HG02870 (cell line): ENCODE measurements at regions not wholly inside any gene's neighbourhood (a gene's known extent, or its start where the extent isn't known, plus 50 kb on each side); places are given as distances from the start of the nearest gene placed in this dataset.

ENCODE experiments used
- ATAC-seq: cut with Tn5 transposase; IDR thresholded peaks from one replicate; pipeline ENCODE4 v1.9.1; 2021; ENCODE audit warnings: mild to moderate bottlenecking, moderate library complexity; ENCODE audit not compliant: unreplicated experiment

DNA sequence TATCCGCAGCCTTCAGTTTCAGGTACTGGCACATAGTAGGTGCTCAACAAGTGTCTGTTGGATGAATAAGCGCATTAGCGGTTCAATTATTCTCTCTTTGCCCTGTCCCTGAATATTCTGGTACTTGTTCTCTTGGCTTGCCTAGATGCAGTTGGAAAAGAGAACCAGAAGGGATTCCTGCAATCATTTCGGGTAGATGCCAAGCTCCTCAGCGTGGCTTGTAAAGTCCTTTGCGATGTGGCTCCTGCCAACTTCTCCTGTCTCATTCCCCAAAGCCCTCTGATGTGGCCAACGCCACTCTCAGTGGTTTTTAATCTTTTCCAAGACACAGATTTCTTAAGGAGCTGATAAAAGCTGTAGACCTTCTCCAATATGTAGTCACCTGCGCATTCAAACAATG is 230.3 kb downstream of the SUDS3 start:
- ATAC-seq: no peak

DNA sequence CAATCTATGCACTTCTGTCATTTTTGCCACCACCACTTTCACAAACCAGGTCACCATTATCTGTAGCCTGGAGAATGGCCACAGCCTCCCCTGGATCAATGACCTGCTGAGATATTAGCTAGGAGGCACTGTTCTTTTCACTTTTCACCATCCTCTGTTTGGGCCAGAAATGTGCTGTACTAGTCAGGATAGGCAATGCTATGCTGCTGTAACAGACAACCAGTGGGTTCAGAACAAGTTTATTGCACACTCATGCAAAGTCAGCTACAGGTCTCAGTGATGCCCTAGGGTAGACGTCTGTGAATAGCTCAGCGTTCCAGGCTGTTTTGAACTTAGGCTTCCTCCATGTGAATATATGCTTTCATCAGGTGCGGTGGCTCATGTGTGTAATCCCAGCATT is 231.5 kb downstream of the SUDS3 start:
- no peak for ATAC-seq

DNA sequence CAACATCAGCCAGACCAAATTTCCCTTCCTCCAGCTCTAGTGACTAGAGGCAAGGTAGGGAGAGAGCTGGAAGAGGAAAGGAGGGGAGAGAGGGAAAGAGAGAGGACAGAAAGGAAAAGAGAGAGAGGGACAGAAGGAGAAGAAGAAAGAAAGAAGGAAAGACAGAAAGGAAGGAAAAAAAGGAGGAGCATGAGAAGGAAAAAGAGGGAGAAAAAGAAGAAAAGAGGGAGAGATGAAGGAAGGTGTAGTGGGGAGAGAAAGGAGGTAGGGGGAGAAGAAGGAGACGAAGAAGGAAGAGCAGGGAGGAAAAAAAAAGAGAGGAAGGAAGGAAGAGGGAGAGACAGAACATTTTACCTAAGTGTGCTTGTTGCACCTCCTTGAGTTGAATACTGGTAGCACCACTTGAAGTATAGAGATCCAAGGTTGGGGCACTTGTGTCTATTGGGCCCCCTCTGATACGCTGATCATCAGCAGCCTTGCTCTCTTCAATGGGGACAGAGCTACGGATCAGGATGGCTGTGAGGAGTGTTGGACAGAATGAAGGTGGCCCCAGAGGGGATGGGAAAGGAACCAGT is 232.5 kb downstream of the SUDS3 start:
- ATAC-seq: no peak

GRCh38 chr12:118611295-118611694 is 234.9 kb downstream of the SUDS3 start:
- no peak for ATAC-seq

DNA sequence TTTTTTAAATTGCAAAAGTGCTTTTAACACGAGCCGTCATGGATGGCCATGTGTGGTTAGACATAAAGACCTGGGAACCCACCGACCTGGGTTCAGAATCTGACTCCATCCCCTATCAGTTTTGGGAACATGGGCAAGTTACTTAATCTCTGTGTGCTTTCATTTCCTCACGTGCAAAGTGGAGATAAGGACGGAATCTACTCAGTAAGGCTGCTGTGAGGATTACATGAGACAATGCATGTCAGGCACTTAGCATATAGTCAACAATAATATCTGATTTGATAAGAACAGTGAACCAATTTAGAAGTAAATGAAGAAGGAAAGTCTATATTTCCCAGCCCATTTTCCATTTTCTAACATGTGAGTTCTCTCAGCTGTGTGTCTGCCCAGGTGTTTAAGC is 235.4 kb downstream of the SUDS3 start:
- ATAC-seq: no peak

GRCh38 chr12:118617611-118618450 is 241.5 kb downstream of the SUDS3 start:
- no peak for ATAC-seq

GRCh38 chr12:118618695-118619094 is 242.3 kb downstream of the SUDS3 start:
- ATAC-seq: no peak

- ATAC-seq: no peak
Observed at GRCh38 chr12:118625050-118625675, 248.8 kb downstream of the SUDS3 start.

DNA sequence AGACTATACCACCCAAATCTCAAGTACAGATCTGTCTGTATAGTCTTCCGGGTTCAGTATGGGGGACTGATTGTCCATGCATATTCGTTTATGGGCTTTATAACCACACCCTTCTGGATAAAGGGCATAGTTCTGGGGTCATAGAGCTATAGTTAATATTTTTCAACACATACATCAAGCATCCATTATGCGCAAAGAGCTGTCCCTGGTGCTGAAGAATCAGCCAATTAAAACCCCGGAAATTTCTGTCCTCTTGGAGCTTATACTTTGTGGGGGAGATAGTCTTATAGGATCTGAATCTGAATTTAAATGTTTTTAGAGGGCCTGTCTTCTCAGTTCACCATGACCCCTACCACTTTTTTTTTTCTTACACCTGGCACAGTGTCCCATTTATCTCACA is 256.7 kb downstream of the SUDS3 start:
- no peak for ATAC-seq

DNA sequence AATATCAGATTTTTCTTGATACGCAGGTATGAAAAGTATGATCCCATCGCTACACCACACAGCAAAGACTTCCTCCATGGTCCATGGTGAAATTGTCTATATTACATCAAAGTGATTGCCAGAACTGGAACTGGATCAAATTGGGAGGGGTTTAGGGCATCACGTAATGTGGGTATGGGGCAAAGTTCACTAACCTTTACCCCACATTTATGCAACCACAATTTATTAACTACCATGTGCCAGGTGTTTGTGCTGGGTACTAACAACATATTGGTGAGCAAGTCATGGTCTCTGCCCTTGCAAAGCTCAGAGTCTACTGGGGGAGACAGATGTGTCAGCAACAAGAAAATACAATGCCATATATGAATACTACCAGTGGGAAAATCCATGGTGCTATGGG is 258.9 kb downstream of the SUDS3 start:
- ATAC-seq: no peak

- ATAC-seq: no peak
Observed at GRCh38 chr12:118637767-118638370, 261.5 kb downstream of the SUDS3 start.

DNA sequence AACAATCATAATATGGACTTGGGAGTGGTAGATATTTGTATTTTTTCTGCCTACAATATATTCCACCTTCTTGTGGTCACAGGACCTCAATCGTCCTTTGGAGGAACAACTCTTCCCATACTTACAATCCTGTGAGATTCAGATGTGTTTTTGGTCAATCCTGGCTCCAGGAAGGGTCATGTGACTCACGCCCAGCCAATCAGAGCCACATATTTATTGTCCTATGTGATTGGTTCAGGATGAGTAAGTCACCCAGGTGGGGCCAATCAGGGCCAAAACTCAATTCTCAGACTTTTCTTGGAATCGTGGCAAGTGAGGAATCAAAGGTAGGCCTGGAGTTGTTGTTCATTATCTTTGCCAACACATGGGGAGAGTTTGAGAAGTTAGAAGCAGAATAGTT is 264.9 kb downstream of the SUDS3 start:
- no peak for ATAC-seq

DNA sequence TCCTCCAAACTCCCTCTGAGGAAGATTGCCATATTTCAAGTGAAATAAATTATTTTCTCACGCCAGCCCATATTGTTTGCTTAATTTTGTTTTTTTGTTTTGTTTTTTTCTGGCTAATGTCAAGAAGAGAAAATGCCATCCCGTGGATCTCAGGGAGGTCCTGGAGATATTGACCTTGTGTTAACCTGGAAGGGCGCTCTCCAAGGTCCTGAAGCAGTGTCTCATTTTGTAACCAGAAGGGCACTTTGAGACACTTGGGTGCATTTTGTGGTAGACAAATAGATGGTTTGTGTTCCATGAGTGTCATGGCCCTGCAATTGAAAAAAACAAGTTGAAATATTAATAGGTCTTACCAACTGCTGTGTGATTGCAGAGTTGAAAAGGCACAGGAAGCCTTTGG is 268.9 kb downstream of the SUDS3 start:
- ATAC-seq: no peak

DNA sequence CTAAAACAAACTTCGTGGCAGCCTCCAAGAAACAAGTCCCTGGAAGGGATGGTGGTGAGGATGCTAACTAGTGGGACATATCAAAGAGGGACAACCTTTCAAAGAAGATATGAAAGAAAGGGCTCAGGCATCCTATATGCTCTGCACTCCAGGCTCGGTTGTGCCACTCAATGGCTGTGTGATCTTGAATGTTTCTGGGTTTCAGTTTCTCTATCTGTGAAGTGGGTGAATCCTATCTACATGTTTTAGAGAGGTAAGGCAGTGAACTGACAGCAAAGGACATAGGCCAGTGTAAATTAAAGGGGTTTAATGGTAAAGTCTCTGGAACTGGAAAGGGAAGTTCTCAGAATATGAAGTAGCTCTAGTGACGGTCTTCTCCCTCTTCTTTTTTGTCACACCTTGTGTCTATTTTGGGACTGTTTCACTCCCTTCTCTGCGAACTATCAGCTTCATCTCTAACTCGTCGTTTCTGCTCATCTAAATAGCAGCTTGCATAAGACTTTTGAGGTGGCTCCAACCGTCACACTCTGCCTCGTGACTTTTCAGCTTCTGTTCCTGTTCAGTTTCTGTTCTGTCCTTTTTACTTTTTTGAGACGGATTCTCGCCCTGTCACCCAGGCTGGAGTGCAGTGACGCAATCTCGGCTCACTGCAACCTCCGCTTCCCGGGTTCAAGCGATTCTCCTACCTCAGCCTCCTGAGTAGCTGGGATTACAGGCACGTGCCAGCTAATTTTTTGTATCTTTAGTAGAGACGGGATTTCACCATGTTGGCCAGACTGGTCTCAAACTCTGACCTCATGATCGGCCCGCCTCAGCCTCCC is 273.6 kb downstream of the SUDS3 start:
- ATAC-seq: no peak

DNA sequence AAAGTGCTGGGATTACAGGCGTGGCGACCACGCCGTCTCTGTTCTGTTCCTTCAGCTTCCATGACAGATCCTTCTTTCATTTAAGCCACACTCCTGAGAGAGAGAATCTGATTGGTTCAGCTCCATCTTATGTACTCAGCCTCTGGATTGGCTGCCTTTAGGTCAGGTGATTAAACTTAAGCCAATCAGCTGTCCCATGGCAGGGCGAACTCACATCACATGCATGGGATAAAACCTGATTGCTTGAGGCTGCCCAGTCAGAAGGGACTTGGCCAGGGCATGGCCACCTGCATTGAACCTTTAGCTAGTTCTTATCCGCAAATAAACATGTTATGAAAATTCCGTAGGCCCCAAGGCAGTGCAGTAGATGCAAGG is 274.2 kb downstream of the SUDS3 start:
- ATAC-seq: no peak

DNA sequence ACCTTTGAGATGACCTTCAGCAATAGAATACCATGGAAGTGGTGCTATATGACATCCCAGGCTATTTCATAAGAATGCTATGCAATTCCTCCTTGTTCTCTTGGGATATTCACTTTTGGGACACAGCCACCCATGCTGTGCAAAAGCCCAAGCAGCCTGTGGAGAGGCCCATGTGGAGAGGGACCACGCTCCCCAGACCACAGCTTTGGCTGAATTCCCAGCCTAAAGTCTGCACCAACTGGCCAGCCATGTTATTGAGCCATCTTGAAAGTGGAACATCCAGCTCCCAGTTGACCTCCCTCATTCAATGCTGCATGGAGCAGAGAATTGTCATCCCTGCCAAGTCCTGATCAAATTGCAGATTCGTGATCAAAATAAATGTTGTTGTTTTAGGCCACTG is 275.1 kb downstream of the SUDS3 start:
- ATAC-seq: no peak

DNA sequence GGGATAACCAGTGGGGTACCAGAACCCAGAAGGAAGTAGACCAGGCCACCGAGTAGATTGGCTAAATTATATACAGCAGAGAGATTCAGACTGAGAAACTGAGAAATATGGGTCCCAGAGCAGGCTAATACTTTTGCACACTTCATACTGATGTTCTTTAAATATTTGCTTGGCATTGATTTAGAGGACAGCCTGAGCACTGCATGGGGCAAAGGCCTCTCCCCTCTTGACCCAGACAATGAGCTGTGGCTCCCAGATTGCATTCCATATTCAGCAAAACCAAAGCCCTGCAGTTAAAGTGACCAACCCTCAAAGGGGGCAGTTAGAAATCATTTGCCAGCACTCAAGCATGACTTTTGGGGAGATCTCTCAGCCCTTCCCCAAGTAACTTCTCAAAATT is 279.2 kb downstream of the SUDS3 start:
- ATAC-seq: no peak

DNA sequence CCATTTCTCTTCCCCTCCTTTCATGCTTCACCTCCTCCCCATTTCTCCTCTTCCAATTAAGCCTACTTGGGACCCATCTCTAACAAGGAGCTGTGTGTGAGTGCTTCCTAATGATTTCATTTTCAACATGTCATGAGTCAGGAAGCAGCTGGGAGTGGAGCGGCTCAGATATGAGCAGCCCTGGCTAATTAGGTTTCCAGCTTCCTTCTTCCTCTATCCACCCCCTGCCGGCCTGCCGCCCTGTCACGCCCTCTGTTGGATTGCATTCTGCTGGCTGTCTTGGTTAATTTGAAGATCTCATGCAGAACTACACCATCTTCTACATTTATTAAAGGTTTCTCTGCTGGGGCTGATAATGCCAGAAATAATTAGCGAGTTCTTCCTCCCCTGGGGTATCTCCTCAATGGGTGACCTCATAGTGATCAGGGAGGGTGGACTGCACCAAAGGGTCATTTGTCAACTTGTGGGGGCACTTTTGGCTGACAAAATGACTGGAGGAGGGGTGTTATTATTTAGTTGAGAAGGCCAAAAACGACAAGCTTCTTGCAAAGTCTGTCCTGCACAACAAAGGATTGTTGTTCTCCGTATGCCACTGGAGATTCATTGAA is 300.9 kb upstream of the SRRM4 start:
- no peak for ATAC-seq

DNA sequence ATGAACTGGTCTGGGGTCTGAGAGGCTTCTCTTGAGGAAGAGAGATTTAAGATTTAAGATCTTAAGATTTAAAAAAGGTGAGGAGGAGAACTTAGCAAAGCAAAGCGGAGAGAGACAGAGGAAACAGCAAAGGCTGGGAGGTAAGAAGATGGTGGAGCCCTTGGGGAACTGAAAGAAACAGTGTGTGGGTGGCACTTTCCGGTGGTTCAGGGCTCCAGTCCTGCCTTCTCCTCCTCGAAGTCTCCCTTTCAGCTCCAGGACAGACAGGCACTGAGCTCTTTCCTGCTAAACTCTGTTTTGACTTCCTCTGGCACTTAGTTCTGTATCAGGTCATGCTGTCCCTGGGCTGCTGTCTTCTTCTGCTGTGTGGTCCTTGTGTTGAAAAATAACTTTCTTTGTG is 298.7 kb upstream of the SRRM4 start:
- ATAC-seq: peak; percentile 87

DNA sequence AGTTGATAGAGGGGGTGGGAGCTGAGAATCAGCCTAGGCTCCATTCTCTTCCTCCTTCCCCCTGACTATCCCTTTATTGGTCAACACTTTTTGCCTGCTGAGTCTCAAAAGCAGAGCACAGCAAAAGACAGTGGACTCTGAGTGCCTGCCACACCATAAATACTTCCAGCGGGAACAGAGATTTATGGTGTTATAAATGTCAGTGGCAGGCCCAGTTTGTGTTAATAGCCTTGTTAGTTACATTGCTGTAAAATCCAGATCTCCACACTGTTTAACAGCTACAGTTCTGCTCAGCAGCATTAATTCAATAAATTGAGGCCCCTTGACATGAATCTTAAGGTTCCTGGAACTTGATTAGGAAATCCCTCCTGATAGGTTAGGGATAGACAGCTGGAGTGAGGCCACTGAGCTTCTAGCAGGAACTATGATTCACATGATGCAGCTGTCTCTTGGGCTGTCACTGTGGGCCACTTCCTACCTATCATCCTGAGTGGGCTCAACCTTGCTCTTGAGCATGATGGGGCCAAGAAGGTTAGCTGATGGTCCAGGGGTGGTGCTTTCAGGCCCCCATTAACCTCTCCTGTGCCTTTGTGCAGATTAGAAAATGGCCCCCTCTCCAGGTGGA is 295.2 kb upstream of the SRRM4 start:
- ATAC-seq: no peak
